SU-DHL-6 (cell line): ENCODE measurements at regions not wholly inside any gene's neighbourhood (a gene's known extent, or its start where the extent isn't known, plus 50 kb on each side); places are given as distances from the start of the nearest gene placed in this dataset.

Experiments used
- EZH2phosphoT487 ChIP-seq: fragments of 200-600 bp; sonication (generic), shearing (Covaris generic); conservative IDR thresholded peaks from 2 replicates; pipeline ENCODE4 v1.6.1; 2018; ENCODE audit warnings: mild to moderate bottlenecking, antibody characterized with exemption, low read length, moderate library complexity, mixed read lengths
- TF ChIP-seq, protein P1 (sequence below): fragments of 200-600 bp; sonication (generic); IDR thresholded peaks from one replicate; pipeline ENCODE4 v1.5.1; 2017; ENCODE audit warnings: antibody characterized with exemption, mild to moderate bottlenecking, low read length, moderate library complexity; ENCODE audit not compliant: insufficient read depth, poor library complexity, severe bottlenecking

DNA sequence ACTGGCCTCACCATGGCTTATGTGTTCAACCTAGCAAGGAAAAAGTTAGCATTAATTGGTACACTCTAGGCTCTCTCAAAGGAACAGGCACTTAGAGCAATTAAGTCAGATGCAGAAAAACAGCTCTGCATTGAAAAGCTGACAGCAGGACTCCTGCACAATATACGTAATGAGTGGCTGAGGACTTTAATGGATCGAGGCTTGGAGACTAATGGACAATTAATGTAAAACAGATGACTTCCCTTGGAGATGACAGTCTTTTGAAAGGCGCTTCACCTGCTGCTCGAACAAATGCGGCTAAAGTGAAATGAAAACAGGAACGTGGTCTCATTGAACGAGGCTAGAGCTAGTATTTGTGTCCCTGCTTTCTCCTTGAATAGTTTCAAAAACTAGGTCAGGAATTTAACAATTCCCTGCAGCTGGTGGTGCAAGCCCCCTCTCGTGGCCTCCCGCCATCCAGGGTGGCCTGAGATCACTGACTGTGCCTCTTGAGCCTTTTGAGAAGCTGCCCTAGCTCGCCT is 137.1 kb downstream of the ELOVL4 start:
- TF ChIP-seq, protein P1, sequence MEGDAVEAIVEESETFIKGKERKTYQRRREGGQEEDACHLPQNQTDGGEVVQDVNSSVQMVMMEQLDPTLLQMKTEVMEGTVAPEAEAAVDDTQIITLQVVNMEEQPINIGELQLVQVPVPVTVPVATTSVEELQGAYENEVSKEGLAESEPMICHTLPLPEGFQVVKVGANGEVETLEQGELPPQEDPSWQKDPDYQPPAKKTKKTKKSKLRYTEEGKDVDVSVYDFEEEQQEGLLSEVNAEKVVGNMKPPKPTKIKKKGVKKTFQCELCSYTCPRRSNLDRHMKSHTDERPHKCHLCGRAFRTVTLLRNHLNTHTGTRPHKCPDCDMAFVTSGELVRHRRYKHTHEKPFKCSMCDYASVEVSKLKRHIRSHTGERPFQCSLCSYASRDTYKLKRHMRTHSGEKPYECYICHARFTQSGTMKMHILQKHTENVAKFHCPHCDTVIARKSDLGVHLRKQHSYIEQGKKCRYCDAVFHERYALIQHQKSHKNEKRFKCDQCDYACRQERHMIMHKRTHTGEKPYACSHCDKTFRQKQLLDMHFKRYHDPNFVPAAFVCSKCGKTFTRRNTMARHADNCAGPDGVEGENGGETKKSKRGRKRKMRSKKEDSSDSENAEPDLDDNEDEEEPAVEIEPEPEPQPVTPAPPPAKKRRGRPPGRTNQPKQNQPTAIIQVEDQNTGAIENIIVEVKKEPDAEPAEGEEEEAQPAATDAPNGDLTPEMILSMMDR: no peak
- TF ChIP-seq EZH2phosphoT487: no peak
